ENCODE measurements at regions not wholly inside any gene's neighbourhood (a gene's known extent, or its start where the extent isn't known, plus 50 kb on each side); places are given as distances from the start of the nearest gene placed in this dataset.
"Not testable (repeated sequence)": the region's sequence is repeated elsewhere in the genome, so short reads cannot be mapped to it uniquely, and the experiment has no call there.

- no peak for TF ChIP-seq CTCF (IDR thresholded peaks at IDR 0.05; ENCODE audit: insufficient read depth, low read length, missing control alignments)
- CTCF ChIA-PET, result no interaction called here
- no peak for DNase-seq (ENCODE audit: low read depth, low spot score)
- no peak overlapping the region for H3K4me3 ChIP-seq (ENCODE audit: low read depth, low read length)
- POLR2A ChIA-PET, result no interaction called here
Measured at GRCh38 chr2:36134281-36134680, 221.3 kb upstream of the CRIM1 start.

- no peak for TF ChIP-seq CTCF (IDR thresholded peaks at IDR 0.05; ENCODE audit: insufficient read depth, low read length, missing control alignments)
- ChIA-PET CTCF (no interaction called here), POLR2A (no interaction called here)
- DNase-seq (ENCODE audit: low read depth, low spot score), result no peak
- H3K4me3 ChIP-seq (ENCODE audit: low read depth, low read length), result no peak overlapping the region
Measured at GRCh38 chr2:36128359-36128758, 227.2 kb upstream of the CRIM1 start.

GRCh38 chr2:36125702-36126101, 229.9 kb upstream of the CRIM1 start:
- no peak for DNase-seq (ENCODE audit: low read depth, low spot score)
- TF ChIP-seq CTCF (IDR thresholded peaks at IDR 0.05; ENCODE audit: insufficient read depth, low read length, missing control alignments), result no peak
- CTCF ChIA-PET, result no interaction called here
- no peak overlapping the region for H3K4me3 ChIP-seq (ENCODE audit: low read depth, low read length)
- POLR2A ChIA-PET, result no interaction called here

GRCh38 chr2:36123995-36124394, 231.6 kb upstream of the CRIM1 start:
- ChIA-PET POLR2A (no interaction called here), CTCF (no interaction called here)
- TF ChIP-seq CTCF (IDR thresholded peaks at IDR 0.05; ENCODE audit: insufficient read depth, low read length, missing control alignments), result no peak

GRCh38 chr2:36097022-36097421, 258.6 kb upstream of the CRIM1 start:
- DNase-seq (ENCODE audit: low read depth, low spot score), result no peak
- H3K4me3 ChIP-seq (ENCODE audit: low read depth, low read length), result no peak overlapping the region
- ChIA-PET CTCF (no interaction called here), POLR2A (no interaction called here)
- no peak for TF ChIP-seq CTCF (IDR thresholded peaks at IDR 0.05; ENCODE audit: insufficient read depth, low read length, missing control alignments)

More at GRCh38 chr2:36123995-36124394, 231.6 kb upstream of the CRIM1 start:
- DNase-seq (ENCODE audit: low read depth, low spot score), result no peak
- H3K4me3 ChIP-seq (ENCODE audit: low read depth, low read length), result no peak overlapping the region

GRCh38 chr2:36091844-36092741, 263.5 kb upstream of the CRIM1 start:
- H3K4me3 ChIP-seq (ENCODE audit: low read depth, low read length); CTCF ChIA-PET; POLR2A ChIA-PET; DNase-seq (ENCODE audit: low read depth, low spot score): not testable (repeated sequence)

Measured in AG04449 (cell line).